ENCODE measurements at regions not wholly inside any gene's neighbourhood (a gene's known extent, or its start where the extent isn't known, plus 50 kb on each side); places are given as distances from the start of the nearest gene placed in this dataset.
A peak's percentile ranks its signal among the peaks of the same experiment; 100 is the strongest.
"Not testable (repeated sequence)": the region's sequence is repeated elsewhere in the genome, so short reads cannot be mapped to it uniquely, and the experiment has no call there.

DNA sequence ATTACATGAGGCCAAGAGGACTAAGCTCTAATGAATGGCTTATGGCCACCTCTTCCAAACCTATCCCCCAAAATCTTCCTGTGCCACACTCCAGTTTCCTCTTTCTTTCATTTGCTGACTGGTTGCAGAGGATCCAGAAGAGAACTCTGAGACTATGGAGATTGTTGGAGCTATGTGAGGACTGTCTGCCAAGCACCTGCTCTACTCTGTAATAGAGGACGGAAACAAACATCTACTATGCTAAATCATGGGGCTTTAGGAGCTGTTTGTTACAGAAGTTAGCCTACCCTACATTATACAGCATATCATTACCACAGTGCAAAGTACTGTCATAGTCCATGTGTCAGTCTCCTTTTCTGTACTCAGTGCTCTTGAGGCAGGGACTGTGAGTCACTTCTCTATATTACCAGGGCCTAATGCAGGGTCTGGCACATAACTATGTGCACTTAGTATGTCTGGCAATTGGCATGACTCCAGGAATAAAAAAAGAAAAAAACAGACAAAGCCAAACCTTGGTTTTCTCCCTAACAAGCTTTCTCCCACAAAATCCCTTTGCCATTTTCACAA is 95.1 kb downstream of the RPAP3 start:
- Mint-ChIP-seq H3K36me3 (peaks cover 5 to 6% of the 10 kb centered on the region in 2 donors), H3K27ac (no peak overlapping the region), H3K9me3 (peaks cover 13 to 33% (median 26%) of the 10 kb centered on the region in 7 donors), H3K27me3 (ENCODE audit: low read depth in 3 of 3) (peaks cover 0 to 1% (median 0%) of the 10 kb centered on the region in 3 donors), H3K4me1 (peaks cover 17% of the 10 kb centered on the region), H3K4me3 (no peak overlapping the region)
- intact Hi-C loops (cut with micrococcal nuclease), result no loop called here
- Histone ChIP-seq H3K4me2 (replicated peaks; ENCODE audit: extremely low read depth, low read length, poor library complexity, severe bottlenecking) (no peak overlapping the region), H3K4me1 (ENCODE audit: control insufficient read depth in 1 of 2, insufficient read depth in 2 of 2, low read length in 2 of 2) (peaks cover 14 to 15% of the 10 kb centered on the region in 2 donors), H3K9me3 (replicated peaks in 1 of 2; ENCODE audit: control insufficient read depth in 1 of 2, insufficient read depth in 1 of 2, low read length in 2 of 2) (peaks cover 8 to 21% of the 10 kb centered on the region in 2 donors), H3K36me3 (replicated peaks in 1 of 2; ENCODE audit: control insufficient read depth in 1 of 2, insufficient read depth in 2 of 2, low read length in 2 of 2) (no peaks in the 10 kb centered on the region), H3K27me3 (ENCODE audit: control insufficient read depth in 2 of 2, insufficient read depth in 2 of 2, low read length in 2 of 2) (no peaks in the 10 kb centered on the region), H3K9ac (ENCODE audit: insufficient read depth, low read length, poor library complexity, severe bottlenecking) (no peak overlapping the region), H3K27ac (ENCODE audit: low read depth in 1 of 2, low read length in 2 of 2) (no peak overlapping the region), H3K4me3 (replicated peaks in 1 of 3; ENCODE audit: low read depth in 2 of 3, low read length in 3 of 3) (no peak overlapping the region), H4K20me1 (ENCODE audit: insufficient read depth, low read length) (no peaks in the 10 kb centered on the region), H2AFZ (ENCODE audit: insufficient read depth, low read depth, low read length, poor library complexity, severe bottlenecking) (no peak overlapping the region), H3K79me2 (ENCODE audit: insufficient read depth, low read length) (no peaks in the 10 kb centered on the region)
- TF ChIP-seq, protein P1, sequence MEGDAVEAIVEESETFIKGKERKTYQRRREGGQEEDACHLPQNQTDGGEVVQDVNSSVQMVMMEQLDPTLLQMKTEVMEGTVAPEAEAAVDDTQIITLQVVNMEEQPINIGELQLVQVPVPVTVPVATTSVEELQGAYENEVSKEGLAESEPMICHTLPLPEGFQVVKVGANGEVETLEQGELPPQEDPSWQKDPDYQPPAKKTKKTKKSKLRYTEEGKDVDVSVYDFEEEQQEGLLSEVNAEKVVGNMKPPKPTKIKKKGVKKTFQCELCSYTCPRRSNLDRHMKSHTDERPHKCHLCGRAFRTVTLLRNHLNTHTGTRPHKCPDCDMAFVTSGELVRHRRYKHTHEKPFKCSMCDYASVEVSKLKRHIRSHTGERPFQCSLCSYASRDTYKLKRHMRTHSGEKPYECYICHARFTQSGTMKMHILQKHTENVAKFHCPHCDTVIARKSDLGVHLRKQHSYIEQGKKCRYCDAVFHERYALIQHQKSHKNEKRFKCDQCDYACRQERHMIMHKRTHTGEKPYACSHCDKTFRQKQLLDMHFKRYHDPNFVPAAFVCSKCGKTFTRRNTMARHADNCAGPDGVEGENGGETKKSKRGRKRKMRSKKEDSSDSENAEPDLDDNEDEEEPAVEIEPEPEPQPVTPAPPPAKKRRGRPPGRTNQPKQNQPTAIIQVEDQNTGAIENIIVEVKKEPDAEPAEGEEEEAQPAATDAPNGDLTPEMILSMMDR (IDR thresholded peaks at IDR 0.05), result no peak
- DNase-seq, result peak in 1 of 3 donors; percentile 8
- WGBS (ENCODE audit: insufficient coverage), result no CpG with 5 or more reads among the region's 1 CpG

DNA sequence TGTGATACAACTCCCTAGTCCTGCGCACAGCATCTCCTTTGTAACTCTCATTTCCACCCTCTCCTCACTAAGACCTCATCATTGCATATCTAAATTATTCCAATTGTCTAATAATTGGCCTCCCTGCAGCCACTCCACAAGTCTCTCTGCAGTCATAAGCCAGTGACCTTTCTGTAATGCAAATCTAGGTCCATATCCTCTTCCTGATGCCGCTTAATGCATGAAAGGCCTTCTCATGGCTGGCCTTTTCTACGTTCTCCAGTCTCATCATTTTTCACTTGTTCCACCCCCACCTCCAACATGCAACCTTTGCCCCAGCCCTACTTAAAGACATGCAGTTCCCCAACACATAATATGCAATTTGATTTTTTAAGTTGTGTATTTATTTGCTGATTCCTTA is 96.0 kb downstream of the RPAP3 start:
- no peak overlapping the region for H2AFZ ChIP-seq (ENCODE audit: insufficient read depth, low read depth, low read length, poor library complexity, severe bottlenecking)
- no peak overlapping the region for H3K4me2 ChIP-seq (replicated peaks; ENCODE audit: extremely low read depth, low read length, poor library complexity, severe bottlenecking)
- intact Hi-C loops (cut with micrococcal nuclease), result no loop called here
- H3K9me3 Mint-ChIP-seq, result peaks cover 13 to 41% (median 31%) of the 10 kb centered on the region in 7 donors
- no peaks in the 10 kb centered on the region for H3K36me3 ChIP-seq (replicated peaks in 1 of 2; ENCODE audit: control insufficient read depth in 1 of 2, insufficient read depth in 2 of 2, low read length in 2 of 2)
- 86% methylated on average over 1 of the region's 3 CpGs for WGBS (ENCODE audit: insufficient coverage)
- H3K4me3 Mint-ChIP-seq, result no peak overlapping the region
- H3K9me3 ChIP-seq (replicated peaks in 1 of 2; ENCODE audit: control insufficient read depth in 1 of 2, insufficient read depth in 1 of 2, low read length in 2 of 2), result peaks cover 8 to 27% of the 10 kb centered on the region in 2 donors
- no peak overlapping the region for H3K9ac ChIP-seq (ENCODE audit: insufficient read depth, low read length, poor library complexity, severe bottlenecking)
- H3K27me3 ChIP-seq (ENCODE audit: control insufficient read depth in 2 of 2, insufficient read depth in 2 of 2, low read length in 2 of 2), result no peaks in the 10 kb centered on the region
- peaks cover 14 to 15% of the 10 kb centered on the region in 2 donors for H3K4me1 ChIP-seq (ENCODE audit: control insufficient read depth in 1 of 2, insufficient read depth in 2 of 2, low read length in 2 of 2)
- H3K4me3 ChIP-seq (replicated peaks in 1 of 3; ENCODE audit: low read depth in 2 of 3, low read length in 3 of 3), result no peak overlapping the region
- no peaks in the 10 kb centered on the region for H3K27me3 Mint-ChIP-seq (ENCODE audit: low read depth in 3 of 3)
- TF ChIP-seq, protein P1 (IDR thresholded peaks at IDR 0.05), result no peak
- H3K79me2 ChIP-seq (ENCODE audit: insufficient read depth, low read length), result no peaks in the 10 kb centered on the region
- no peaks in the 10 kb centered on the region for H4K20me1 ChIP-seq (ENCODE audit: insufficient read depth, low read length)
- peaks cover 6 to 9% of the 10 kb centered on the region in 2 donors for H3K36me3 Mint-ChIP-seq
- H3K4me1 Mint-ChIP-seq, result peaks cover 17% of the 10 kb centered on the region
- H3K27ac Mint-ChIP-seq, result peak overlapping the region in 1 of 7 donors; percentile 16
- DNase-seq, result no peak
- H3K27ac ChIP-seq (ENCODE audit: low read depth in 1 of 2, low read length in 2 of 2), result no peak overlapping the region

DNA sequence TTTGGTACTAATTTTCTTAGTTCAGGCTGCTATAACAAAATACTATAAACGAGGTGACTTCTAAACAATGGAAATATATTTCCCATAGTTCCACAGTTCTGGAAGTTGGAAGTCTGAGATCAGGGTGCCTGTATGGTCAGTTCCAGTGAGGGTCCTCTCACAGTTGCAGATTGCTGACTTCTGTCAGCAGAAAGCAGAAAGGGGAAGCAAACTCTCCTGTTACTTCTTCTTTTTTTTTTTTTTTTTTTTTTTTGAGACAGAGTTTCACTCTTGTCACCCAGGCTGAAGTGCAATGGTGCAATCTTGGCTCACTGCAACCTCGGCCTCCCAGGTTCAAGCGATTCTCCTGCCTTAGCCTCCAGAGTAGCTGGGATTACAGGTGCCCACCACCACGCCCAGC is 97.2 kb downstream of the RPAP3 start:
- Mint-ChIP-seq H3K27ac (peak overlapping the region; percentile 70 to 90 (median 86)), H3K4me1 (peaks cover 17% of the 10 kb centered on the region), H3K4me3 (peak overlapping the region in 1 of 2 donors; percentile 12), H3K9me3 (peaks cover 13 to 35% (median 27%) of the 10 kb centered on the region in 7 donors)
- H2AFZ ChIP-seq (ENCODE audit: insufficient read depth, low read depth, low read length, poor library complexity, severe bottlenecking); H3K36me3 Mint-ChIP-seq; H3K4me3 ChIP-seq (replicated peaks in 1 of 3; ENCODE audit: low read depth in 2 of 3, low read length in 3 of 3); H3K79me2 ChIP-seq (ENCODE audit: insufficient read depth, low read length); H3K36me3 ChIP-seq (replicated peaks in 1 of 2; ENCODE audit: control insufficient read depth in 1 of 2, insufficient read depth in 2 of 2, low read length in 2 of 2); intact Hi-C loops (cut with micrococcal nuclease); H3K9ac ChIP-seq (ENCODE audit: insufficient read depth, low read length, poor library complexity, severe bottlenecking); H3K27me3 ChIP-seq (ENCODE audit: control insufficient read depth in 2 of 2, insufficient read depth in 2 of 2, low read length in 2 of 2); H3K27me3 Mint-ChIP-seq (ENCODE audit: low read depth in 3 of 3); H4K20me1 ChIP-seq (ENCODE audit: insufficient read depth, low read length): not testable (repeated sequence)
- 22% methylated on average over 3 of the region's 4 CpGs for WGBS (ENCODE audit: insufficient coverage)
- Histone ChIP-seq H3K27ac (ENCODE audit: low read depth in 1 of 2, low read length in 2 of 2) (peak overlapping the region in 1 of 2 donors; percentile 73), H3K9me3 (replicated peaks in 1 of 2; ENCODE audit: control insufficient read depth in 1 of 2, insufficient read depth in 1 of 2, low read length in 2 of 2) (peaks cover 8 to 22% of the 10 kb centered on the region in 2 donors), H3K4me1 (ENCODE audit: control insufficient read depth in 1 of 2, insufficient read depth in 2 of 2, low read length in 2 of 2) (peaks cover 14 to 15% of the 10 kb centered on the region in 2 donors), H3K4me2 (replicated peaks; ENCODE audit: extremely low read depth, low read length, poor library complexity, severe bottlenecking) (peak overlapping the region; percentile 15)
- peak; percentile 42 to 63 (median 54) for DNase-seq

All from CD14-positive monocyte (primary cell).